ENCODE measurements at regions not wholly inside any gene's neighbourhood (a gene's known extent, or its start where the extent isn't known, plus 50 kb on each side); places are given as distances from the start of the nearest gene placed in this dataset.

DNA sequence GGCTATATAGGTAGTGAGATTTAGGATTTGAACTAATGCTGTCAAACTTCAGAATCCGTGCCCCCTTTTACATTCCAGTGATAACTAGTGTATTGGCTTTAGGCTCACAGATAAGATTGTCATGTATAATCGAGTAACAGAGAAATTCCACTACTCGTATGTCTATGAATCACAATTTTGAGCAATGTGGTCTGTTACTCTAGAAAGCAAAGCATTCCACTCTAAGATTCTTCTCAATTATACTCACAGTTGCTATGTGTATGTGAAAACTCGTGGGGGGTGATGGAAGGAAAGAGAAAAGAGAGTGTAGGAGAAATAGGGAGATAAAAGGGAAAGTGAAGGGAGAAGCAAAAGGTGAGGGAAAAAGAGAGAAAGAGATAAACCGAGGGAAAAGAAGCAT is 1175.1 kb upstream of the GOT2 start:
- 65 to 73% methylated on average over 5 of the region's 5 CpGs for WGBS, 2 donors

GRCh38 chr16:59907611-59908010 is 1173.5 kb upstream of the GOT2 start:
- 76 to 83% methylated on average over 4 of the region's 4 CpGs for WGBS, 2 donors
- intact Hi-C loops (cut with DNase I; ENCODE audit: low total_unique reads): no loop called here
- no peak for TF ChIP-seq POLR2A (IDR thresholded peaks at IDR 0.05)
- no peak for TF ChIP-seq CTCF (IDR thresholded peaks at IDR 0.05)
- Histone ChIP-seq H3K4me1 (no peaks in the 10 kb centered on the region), H3K27ac (no peak overlapping the region), H3K36me3 (ENCODE audit: low read depth, missing control alignments) (no peaks in the 10 kb centered on the region), H3K9me3 (no peaks in the 10 kb centered on the region), H3K4me3 (no peak overlapping the region), H3K27me3 (no peaks in the 10 kb centered on the region)
- DNase-seq: no peak

More for the DNA sequence above, 1175.1 kb upstream of the GOT2 start:
- no peak for DNase-seq
- H3K9me3 ChIP-seq: no peaks in the 10 kb centered on the region
- H3K36me3 ChIP-seq (ENCODE audit: low read depth, missing control alignments): no peaks in the 10 kb centered on the region
- H3K27me3 ChIP-seq: no peaks in the 10 kb centered on the region
- intact Hi-C loops (cut with DNase I; ENCODE audit: low total_unique reads): no loop called here
- H3K27ac ChIP-seq: no peak overlapping the region
- no peak for TF ChIP-seq CTCF (IDR thresholded peaks at IDR 0.05)
- no peak for TF ChIP-seq POLR2A (IDR thresholded peaks at IDR 0.05)
- no peaks in the 10 kb centered on the region for H3K4me1 ChIP-seq
- H3K4me3 ChIP-seq: no peak overlapping the region

DNA sequence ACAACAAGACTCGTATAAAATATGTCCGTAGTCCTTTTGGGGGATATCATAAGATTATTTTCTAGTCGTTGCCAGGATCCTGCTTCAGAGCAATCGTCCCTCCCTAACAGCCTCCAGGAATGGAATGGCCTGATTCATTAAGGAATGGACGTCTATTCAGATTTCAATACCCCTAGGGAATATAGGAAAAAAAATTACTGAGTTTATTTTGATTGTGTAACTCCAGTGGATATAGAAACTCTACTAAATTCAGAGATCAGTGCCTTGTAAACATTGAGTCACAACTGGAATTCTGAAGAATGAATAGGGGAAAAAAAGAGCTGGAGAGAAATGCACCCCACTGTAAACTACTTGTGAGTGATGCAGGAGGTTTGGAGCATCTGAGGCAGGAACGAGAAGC is 1171.5 kb upstream of the GOT2 start:
- no peaks in the 10 kb centered on the region for H3K36me3 ChIP-seq (ENCODE audit: low read depth, missing control alignments)
- H3K27ac ChIP-seq: no peak overlapping the region
- DNase-seq: no peak
- no peaks in the 10 kb centered on the region for H3K27me3 ChIP-seq
- WGBS, 2 donors: 59 to 60% methylated on average over 6 of the region's 6 CpGs
- H3K4me3 ChIP-seq: no peak overlapping the region
- H3K4me1 ChIP-seq: no peaks in the 10 kb centered on the region
- intact Hi-C loops (cut with DNase I; ENCODE audit: low total_unique reads): no loop called here
- no peaks in the 10 kb centered on the region for H3K9me3 ChIP-seq
- TF ChIP-seq CTCF (IDR thresholded peaks at IDR 0.05) (no peak), POLR2A (IDR thresholded peaks at IDR 0.05) (no peak)

- intact Hi-C loops (cut with DNase I; ENCODE audit: low total_unique reads): no loop called here
- Histone ChIP-seq H3K4me1 (no peaks in the 10 kb centered on the region), H3K36me3 (ENCODE audit: low read depth, missing control alignments) (no peaks in the 10 kb centered on the region), H3K27ac (no peak overlapping the region), H3K4me3 (no peak overlapping the region), H3K9me3 (no peaks in the 10 kb centered on the region), H3K27me3 (no peaks in the 10 kb centered on the region)
- WGBS, 2 donors: 87% methylated on average over 2 of the region's 2 CpGs
- TF ChIP-seq POLR2A (IDR thresholded peaks at IDR 0.05) (no peak), CTCF (IDR thresholded peaks at IDR 0.05) (no peak)
- DNase-seq: no peak
These were observed 1171.0 kb upstream of the GOT2 start for GRCh38 chr16:59905131-59905530.

- Histone ChIP-seq H3K36me3 (ENCODE audit: low read depth, missing control alignments) (no peaks in the 10 kb centered on the region), H3K4me1 (no peaks in the 10 kb centered on the region), H3K4me3 (no peak overlapping the region), H3K9me3 (no peaks in the 10 kb centered on the region), H3K27me3 (no peaks in the 10 kb centered on the region), H3K27ac (no peak overlapping the region)
- intact Hi-C loops (cut with DNase I; ENCODE audit: low total_unique reads): loop anchor here (2.0 kb wide), 1 partner anchor 25 kb away; no protein-coding TSS in a partner anchor
- DNase-seq: no peak
- TF ChIP-seq CTCF (IDR thresholded peaks at IDR 0.05): no peak
- TF ChIP-seq POLR2A (IDR thresholded peaks at IDR 0.05): no peak
- WGBS, 2 donors: 88 to 93% methylated on average over 2 of the region's 2 CpGs
These were observed 1165.8 kb upstream of the GOT2 start for GRCh38 chr16:59899940-59900339.

Data from testis (tissue), 2 donors.